ENCODE measurements at regions not wholly inside any gene's neighbourhood (a gene's known extent, or its start where the extent isn't known, plus 50 kb on each side); places are given as distances from the start of the nearest gene placed in this dataset.
"Not testable (repeated sequence)": the region's sequence is repeated elsewhere in the genome, so short reads cannot be mapped to it uniquely, and the experiment has no call there.

DNA sequence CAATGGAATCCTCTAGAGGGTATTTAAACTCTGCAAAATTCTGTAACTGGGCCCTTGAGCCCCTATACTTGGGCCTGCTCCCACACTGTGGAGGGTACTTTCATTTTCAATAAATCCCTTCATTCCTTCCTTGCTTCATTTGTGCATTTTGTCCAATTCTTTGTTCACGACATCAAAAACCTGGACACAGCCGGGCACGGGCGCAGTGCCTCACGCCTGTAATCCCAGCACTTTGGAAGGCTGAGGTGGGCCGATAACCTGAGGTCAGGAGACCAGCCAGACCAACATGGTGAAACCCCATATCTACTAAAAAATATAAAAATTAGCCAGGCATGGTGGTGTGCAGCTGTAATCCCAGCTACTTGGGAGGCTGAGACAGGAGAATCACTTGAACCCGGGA is 714.9 kb upstream of the NOVA1 start:
- no CpG with 5 or more reads among the region's 7 CpGs for WGBS, 2 donors (ENCODE audit: extremely low coverage in 2 of 2, insufficient read length in 2 of 2, insufficient replicate concordance in 1 of 2)
- not testable (repeated sequence) for H3K4me1 ChIP-seq (ENCODE audit: control insufficient read depth in 2 of 2, insufficient read depth in 1 of 2, low read depth in 1 of 2, low read length in 2 of 2); H4K91ac ChIP-seq (ENCODE audit: low read depth, low read length, poor library complexity); H3K27ac ChIP-seq (replicated peaks; ENCODE audit: low read length); H3K36me3 ChIP-seq (replicated peaks in 1 of 2; ENCODE audit: control insufficient read depth in 2 of 2, insufficient read depth in 2 of 2, low read length in 2 of 2); H3K9me3 ChIP-seq (replicated peaks in 1 of 2; ENCODE audit: control insufficient read depth in 2 of 2, insufficient read depth in 1 of 2, low read depth in 1 of 2, low read length in 2 of 2); H2BK15ac ChIP-seq (ENCODE audit: low read length); H3K4me2 ChIP-seq (ENCODE audit: insufficient read depth, low read length, poor library complexity, severe bottlenecking); H2BK120ac ChIP-seq (ENCODE audit: low read depth, low read length); H4K8ac ChIP-seq (ENCODE audit: low read depth, low read length); H2AK5ac ChIP-seq (ENCODE audit: low read depth, low read length); H3K14ac ChIP-seq (ENCODE audit: low read length); H3K4ac ChIP-seq (ENCODE audit: low read length); H3K27me3 ChIP-seq (ENCODE audit: control insufficient read depth in 3 of 3, insufficient read depth in 3 of 3, low read depth in 1 of 3, low read length in 3 of 3); H3K18ac ChIP-seq (ENCODE audit: low read length); H3K4me3 ChIP-seq (ENCODE audit: low read length in 2 of 2); H3K9ac ChIP-seq (ENCODE audit: low read depth, low read length, poor library complexity); DNase-seq (ENCODE audit: low spot score); H2AFZ ChIP-seq (ENCODE audit: low read length); H3K23ac ChIP-seq (ENCODE audit: low read depth, low read length, poor library complexity); H2BK5ac ChIP-seq (ENCODE audit: low read length); H2BK12ac ChIP-seq (ENCODE audit: low read length); H3K79me1 ChIP-seq (ENCODE audit: low read depth, low read length)

DNA sequence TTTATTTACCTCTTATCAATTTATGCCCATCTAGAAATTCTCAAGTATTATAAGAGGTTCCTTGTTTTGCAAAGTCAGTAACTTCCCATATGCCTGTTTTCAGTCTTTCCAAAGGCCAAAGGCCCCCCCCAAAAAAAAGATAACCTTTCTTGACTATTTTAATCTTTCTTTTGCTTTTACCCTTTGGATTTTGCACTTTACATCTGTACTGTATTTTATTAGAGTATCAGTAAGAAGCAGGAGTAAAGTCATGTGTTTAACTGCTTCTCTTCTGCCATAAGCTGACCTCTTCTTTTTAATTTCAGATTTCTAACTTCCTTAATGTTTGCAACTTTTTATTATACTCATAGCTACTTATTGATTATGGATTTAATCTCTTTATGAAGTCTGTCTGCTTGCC is 716.4 kb upstream of the NOVA1 start:
- no peak overlapping the region for H3K4me3 ChIP-seq (ENCODE audit: low read length in 2 of 2)
- no peak overlapping the region for H3K27ac ChIP-seq (replicated peaks; ENCODE audit: low read length)
- H2AK5ac ChIP-seq (ENCODE audit: low read depth, low read length) = no peak overlapping the region
- H4K91ac ChIP-seq (ENCODE audit: low read depth, low read length, poor library complexity) = no peak overlapping the region
- peaks cover 0 to 2% of the 10 kb centered on the region in 2 donors for H3K9me3 ChIP-seq (replicated peaks in 1 of 2; ENCODE audit: control insufficient read depth in 2 of 2, insufficient read depth in 1 of 2, low read depth in 1 of 2, low read length in 2 of 2)
- H3K79me1 ChIP-seq (ENCODE audit: low read depth, low read length) = no peaks in the 10 kb centered on the region
- H3K36me3 ChIP-seq (replicated peaks in 1 of 2; ENCODE audit: control insufficient read depth in 2 of 2, insufficient read depth in 2 of 2, low read length in 2 of 2) = no peaks in the 10 kb centered on the region
- no peak overlapping the region for H2BK15ac ChIP-seq (ENCODE audit: low read length)
- H3K4ac ChIP-seq (ENCODE audit: low read length) = no peak overlapping the region
- H2BK12ac ChIP-seq (ENCODE audit: low read length) = no peak overlapping the region
- H3K14ac ChIP-seq (ENCODE audit: low read length) = no peak overlapping the region
- H4K8ac ChIP-seq (ENCODE audit: low read depth, low read length) = no peak overlapping the region
- DNase-seq (ENCODE audit: low spot score) = no peak
- no peak overlapping the region for H2BK120ac ChIP-seq (ENCODE audit: low read depth, low read length)
- H3K9ac ChIP-seq (ENCODE audit: low read depth, low read length, poor library complexity) = no peak overlapping the region
- H3K27me3 ChIP-seq (ENCODE audit: control insufficient read depth in 3 of 3, insufficient read depth in 3 of 3, low read depth in 1 of 3, low read length in 3 of 3) = no peaks in the 10 kb centered on the region
- no peak overlapping the region for H2BK5ac ChIP-seq (ENCODE audit: low read length)
- H3K4me2 ChIP-seq (ENCODE audit: insufficient read depth, low read length, poor library complexity, severe bottlenecking) = no peak overlapping the region
- no peak overlapping the region for H2AFZ ChIP-seq (ENCODE audit: low read length)
- H3K18ac ChIP-seq (ENCODE audit: low read length) = no peak overlapping the region
- H3K4me1 ChIP-seq (ENCODE audit: control insufficient read depth in 2 of 2, insufficient read depth in 1 of 2, low read depth in 1 of 2, low read length in 2 of 2) = no peaks in the 10 kb centered on the region
- no peak overlapping the region for H3K23ac ChIP-seq (ENCODE audit: low read depth, low read length, poor library complexity)

DNA sequence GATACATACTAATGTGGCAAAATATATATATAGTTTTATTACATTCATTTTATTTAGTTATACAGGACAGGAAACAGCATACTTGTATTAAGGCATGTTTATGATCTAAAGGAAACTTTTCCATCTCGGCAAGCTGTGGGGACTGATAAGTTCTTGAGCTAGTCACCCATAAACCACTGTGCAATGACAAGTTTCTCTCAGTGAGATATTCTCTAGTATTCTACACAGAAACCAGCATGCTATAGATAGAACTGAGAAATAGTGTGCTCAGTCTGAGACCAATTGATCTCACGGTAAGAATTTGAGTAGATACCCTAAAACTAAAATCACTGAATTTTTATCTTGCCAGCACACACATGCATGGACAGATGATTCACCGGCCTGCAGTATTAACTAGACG is 717.6 kb upstream of the NOVA1 start:
- Histone ChIP-seq H4K91ac (ENCODE audit: low read depth, low read length, poor library complexity) (no peak overlapping the region), H2AFZ (ENCODE audit: low read length) (no peak overlapping the region), H3K79me1 (ENCODE audit: low read depth, low read length) (no peaks in the 10 kb centered on the region), H3K4me1 (ENCODE audit: control insufficient read depth in 2 of 2, insufficient read depth in 1 of 2, low read depth in 1 of 2, low read length in 2 of 2) (no peaks in the 10 kb centered on the region), H3K9ac (ENCODE audit: low read depth, low read length, poor library complexity) (no peak overlapping the region), H2BK120ac (ENCODE audit: low read depth, low read length) (no peak overlapping the region), H2BK5ac (ENCODE audit: low read length) (no peak overlapping the region), H2BK12ac (ENCODE audit: low read length) (no peak overlapping the region), H3K4ac (ENCODE audit: low read length) (no peak overlapping the region), H3K27me3 (ENCODE audit: control insufficient read depth in 3 of 3, insufficient read depth in 3 of 3, low read depth in 1 of 3, low read length in 3 of 3) (no peaks in the 10 kb centered on the region), H3K27ac (replicated peaks; ENCODE audit: low read length) (no peak overlapping the region), H3K36me3 (replicated peaks in 1 of 2; ENCODE audit: control insufficient read depth in 2 of 2, insufficient read depth in 2 of 2, low read length in 2 of 2) (no peaks in the 10 kb centered on the region), H2AK5ac (ENCODE audit: low read depth, low read length) (no peak overlapping the region), H3K9me3 (replicated peaks in 1 of 2; ENCODE audit: control insufficient read depth in 2 of 2, insufficient read depth in 1 of 2, low read depth in 1 of 2, low read length in 2 of 2) (peaks cover 0 to 2% of the 10 kb centered on the region in 2 donors), H2BK15ac (ENCODE audit: low read length) (no peak overlapping the region), H3K14ac (ENCODE audit: low read length) (no peak overlapping the region), H3K18ac (ENCODE audit: low read length) (no peak overlapping the region), H3K23ac (ENCODE audit: low read depth, low read length, poor library complexity) (no peak overlapping the region), H3K4me3 (ENCODE audit: low read length in 2 of 2) (no peak overlapping the region), H3K4me2 (ENCODE audit: insufficient read depth, low read length, poor library complexity, severe bottlenecking) (no peak overlapping the region), H4K8ac (ENCODE audit: low read depth, low read length) (no peak overlapping the region)
- WGBS, 2 donors (ENCODE audit: extremely low coverage in 2 of 2, insufficient read length in 2 of 2, insufficient replicate concordance in 1 of 2) = no CpG with 5 or more reads among the region's 4 CpGs
- no peak for DNase-seq (ENCODE audit: low spot score)

DNA sequence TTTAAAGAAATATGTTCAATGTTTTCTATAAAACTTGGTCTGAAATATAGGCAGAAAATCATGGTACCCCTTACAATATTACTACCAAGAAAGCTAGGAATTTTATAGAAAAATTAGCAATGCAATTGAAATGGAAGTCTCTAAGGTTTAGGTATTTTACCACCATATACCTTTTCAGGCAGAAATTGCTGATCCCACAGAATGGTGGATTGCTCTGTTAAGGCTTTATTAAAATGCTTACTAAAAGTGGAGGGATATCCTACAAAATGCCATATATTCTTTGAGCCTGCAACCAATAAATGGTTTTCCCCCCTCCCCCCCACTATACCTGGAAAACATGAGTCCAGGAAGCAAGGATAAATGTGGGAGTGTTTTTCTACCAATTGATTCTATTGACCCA is 718.1 kb upstream of the NOVA1 start:
- no peak overlapping the region for H3K4ac ChIP-seq (ENCODE audit: low read length)
- H3K9ac ChIP-seq (ENCODE audit: low read depth, low read length, poor library complexity) = no peak overlapping the region
- H2BK12ac ChIP-seq (ENCODE audit: low read length) = no peak overlapping the region
- no peaks in the 10 kb centered on the region for H3K79me1 ChIP-seq (ENCODE audit: low read depth, low read length)
- no peaks in the 10 kb centered on the region for H3K4me1 ChIP-seq (ENCODE audit: control insufficient read depth in 2 of 2, insufficient read depth in 1 of 2, low read depth in 1 of 2, low read length in 2 of 2)
- no peak overlapping the region for H3K4me2 ChIP-seq (ENCODE audit: insufficient read depth, low read length, poor library complexity, severe bottlenecking)
- H3K14ac ChIP-seq (ENCODE audit: low read length) = no peak overlapping the region
- H2BK15ac ChIP-seq (ENCODE audit: low read length) = no peak overlapping the region
- no peak overlapping the region for H2AK5ac ChIP-seq (ENCODE audit: low read depth, low read length)
- H2BK5ac ChIP-seq (ENCODE audit: low read length) = no peak overlapping the region
- no peak overlapping the region for H3K4me3 ChIP-seq (ENCODE audit: low read length in 2 of 2)
- no peak overlapping the region for H3K18ac ChIP-seq (ENCODE audit: low read length)
- H3K27me3 ChIP-seq (ENCODE audit: control insufficient read depth in 3 of 3, insufficient read depth in 3 of 3, low read depth in 1 of 3, low read length in 3 of 3) = no peaks in the 10 kb centered on the region
- H3K36me3 ChIP-seq (replicated peaks in 1 of 2; ENCODE audit: control insufficient read depth in 2 of 2, insufficient read depth in 2 of 2, low read length in 2 of 2) = no peaks in the 10 kb centered on the region
- H3K9me3 ChIP-seq (replicated peaks in 1 of 2; ENCODE audit: control insufficient read depth in 2 of 2, insufficient read depth in 1 of 2, low read depth in 1 of 2, low read length in 2 of 2) = peaks cover 0 to 2% of the 10 kb centered on the region in 2 donors
- no peak overlapping the region for H3K23ac ChIP-seq (ENCODE audit: low read depth, low read length, poor library complexity)
- no peak overlapping the region for H4K91ac ChIP-seq (ENCODE audit: low read depth, low read length, poor library complexity)
- H2BK120ac ChIP-seq (ENCODE audit: low read depth, low read length) = no peak overlapping the region
- H3K27ac ChIP-seq (replicated peaks; ENCODE audit: low read length) = no peak overlapping the region
- DNase-seq (ENCODE audit: low spot score) = no peak
- no peak overlapping the region for H2AFZ ChIP-seq (ENCODE audit: low read length)
- H4K8ac ChIP-seq (ENCODE audit: low read depth, low read length) = no peak overlapping the region

All from neuronal stem cell (in vitro differentiated cells).